Neural cell (in vitro differentiated cells): ENCODE measurements at regions not wholly inside any gene's neighbourhood (a gene's known extent, or its start where the extent isn't known, plus 50 kb on each side); places are given as distances from the start of the nearest gene placed in this dataset.

Source experiments
- H2AFZ ChIP-seq: fragments of 200-600, 300-800 bp; sonication (generic), shearing (Covaris generic); 2 replicates; pipeline ENCODE4 v1.6.0; 2014; ENCODE audit warnings: low read depth, mild to moderate bottlenecking, antibody characterized with exemption, low read length, moderate library complexity
- H3F3A ChIP-seq: fragments of 200-600 bp; shearing (Covaris generic); 2 replicates; pipeline ENCODE4 v1.6.1; 2016; ENCODE audit warnings: mild to moderate bottlenecking, moderate library complexity, mixed read lengths, antibody characterized with exemption, low read length; ENCODE audit not compliant: insufficient read depth, poor library complexity, severe bottlenecking
- H3K27ac ChIP-seq: fragments of 200-600, 300-800 bp; sonication (generic), shearing (Covaris generic); 2 replicates; pipeline ENCODE4 v1.5.1; 2014; ENCODE audit warnings: mild to moderate bottlenecking, low read length, moderate library complexity
- H3K27me3 ChIP-seq: fragments of 300-800, 200-600 bp; sonication (generic), shearing (Covaris generic); 2 replicates; pipeline ENCODE4 v1.6.0; 2014; ENCODE audit warnings: mild to moderate bottlenecking, low read depth, low read length, moderate library complexity; ENCODE audit not compliant: insufficient read depth
- H3K36me3 ChIP-seq: fragments of 300-800, 200-600 bp; sonication (generic), shearing (Covaris generic); 2 replicates; pipeline ENCODE4 v1.5.1; 2014; ENCODE audit warnings: mild to moderate bottlenecking, antibody characterized with exemption, low read length, moderate library complexity; ENCODE audit not compliant: insufficient read depth
- H3K4me2 ChIP-seq: fragments of 300-800, 200-600 bp; sonication (generic), shearing (Covaris generic); 2 replicates; pipeline ENCODE4 v1.6.0; 2014; ENCODE audit warnings: mild to moderate bottlenecking, low read length
- H3K4me3 ChIP-seq: fragments of 300-800, 200-600 bp; sonication (generic), shearing (Covaris generic); 2 replicates; pipeline ENCODE4 v1.5.1; 2014; ENCODE audit warnings: mild to moderate bottlenecking, low read length, moderate library complexity
- H3K79me2 ChIP-seq: fragments of 200-600 bp; shearing (Covaris generic); replicated peaks from 2 replicates; pipeline ENCODE4 v1.6.0; 2014; ENCODE audit warnings: mild to moderate bottlenecking, low read length, moderate library complexity; ENCODE audit not compliant: insufficient read depth
- H3K9ac ChIP-seq: fragments of 300-800, 200-600 bp; sonication (generic), shearing (Covaris generic); 2 replicates; pipeline ENCODE4 v1.6.1; 2016; ENCODE audit warnings: mild to moderate bottlenecking, low read length, mixed read lengths
- H3K9me2 ChIP-seq: fragments of 200-600 bp; shearing (Covaris generic); 2 replicates; pipeline ENCODE4 v1.6.1; 2016; ENCODE audit warnings: mild to moderate bottlenecking, low read length, mixed read lengths; ENCODE audit not compliant: insufficient read depth
- H3K9me3 ChIP-seq: fragments of 200-600, 300-800 bp; sonication (generic), shearing (Covaris generic); 2 replicates; pipeline ENCODE4 v1.6.1; 2016; ENCODE audit warnings: mild to moderate bottlenecking, mixed run types, low read length, moderate library complexity, mixed read lengths
- H4K20me1 ChIP-seq: fragments of 200-600 bp; shearing (Covaris generic); 2 replicates; pipeline ENCODE4 v1.6.1; 2016; ENCODE audit warnings: mild to moderate bottlenecking, mixed run types; ENCODE audit not compliant: insufficient read depth
- CTCF ChIP-seq: fragments of 450-650 bp; IDR thresholded peaks from 2 replicates; pipeline ENCODE4 v1.5.1; 2014; ENCODE audit warnings: antibody characterized with exemption, mild to moderate bottlenecking, moderate library complexity; ENCODE audit not compliant: poor library complexity, severe bottlenecking
- EP300 ChIP-seq: fragments of 450-650 bp; conservative IDR thresholded peaks from 2 replicates; pipeline ENCODE4 v1.6.1; 2014; ENCODE audit warnings: antibody characterized with exemption, mild to moderate bottlenecking, moderate library complexity; ENCODE audit not compliant: poor library complexity, severe bottlenecking
- EZH2 ChIP-seq: fragments of 200-600, 300-800 bp; shearing (Covaris generic), sonication (generic); IDR thresholded peaks from 2 replicates; pipeline ENCODE4 v1.6.1; 2014; ENCODE audit warnings: antibody characterized with exemption, low read length, borderline replicate concordance, mild to moderate bottlenecking; ENCODE audit not compliant: insufficient read depth, poor library complexity, severe bottlenecking
- MXI1 ChIP-seq: fragments of 450-650 bp; conservative IDR thresholded peaks from 2 replicates; pipeline ENCODE4 v1.6.1; 2014; ENCODE audit warnings: antibody characterized with exemption, mild to moderate bottlenecking; ENCODE audit not compliant: poor library complexity, severe bottlenecking
- POLR2AphosphoS5 ChIP-seq: IDR thresholded peaks from 2 replicates; pipeline ENCODE4 v1.6.1; 2012
- RAD21 ChIP-seq: fragments of 450-650 bp; conservative IDR thresholded peaks from 2 replicates; pipeline ENCODE4 v1.6.1; 2014; ENCODE audit warnings: antibody characterized with exemption, mild to moderate bottlenecking, moderate library complexity
- REST ChIP-seq: IDR thresholded peaks from 2 replicates; pipeline ENCODE4 v1.6.1; 2012; ENCODE audit warnings: borderline replicate concordance
- SMC3 ChIP-seq: fragments of 450-650 bp; conservative IDR thresholded peaks from 2 replicates; pipeline ENCODE4 v1.6.1; 2014; ENCODE audit warnings: antibody characterized with exemption, mild to moderate bottlenecking, moderate library complexity; ENCODE audit not compliant: poor library complexity
- TAF1 ChIP-seq: IDR thresholded peaks from 2 replicates; pipeline ENCODE4 v1.6.1; 2012; ENCODE audit warnings: low read depth

GRCh38 chr1:88150330-88150729 lies 533.7 kb upstream of the PKN2 start:
- Histone ChIP-seq H4K20me1 (no peaks in the 10 kb centered on the region), H3K27me3 (no peaks in the 10 kb centered on the region), H2AFZ (no peak overlapping the region), H3K36me3 (no peaks in the 10 kb centered on the region), H3K9me3 (no peaks in the 10 kb centered on the region), H3F3A (no peaks in the 10 kb centered on the region), H3K27ac (no peak overlapping the region), H3K4me3 (no peak overlapping the region), H3K9ac (no peak overlapping the region), H3K79me2 (no peaks in the 10 kb centered on the region), H3K9me2 (no peaks in the 10 kb centered on the region), H3K4me2 (no peak overlapping the region)
- TF ChIP-seq REST (no peak), RAD21 (no peak), EP300 (no peak), CTCF (no peak), TAF1 (no peak), SMC3 (no peak), EZH2 (no peak), POLR2AphosphoS5 (no peak), MXI1 (no peak)

- Histone ChIP-seq H4K20me1 (no peaks in the 10 kb centered on the region), H3F3A (no peaks in the 10 kb centered on the region)
Measured at GRCh38 chr1:88163187-88163586, 520.9 kb upstream of the PKN2 start.

More at GRCh38 chr1:88163187-88163586, 520.9 kb upstream of the PKN2 start:
- no peaks in the 10 kb centered on the region for H3K9me2 ChIP-seq
- H3K79me2 ChIP-seq: no peaks in the 10 kb centered on the region
- no peaks in the 10 kb centered on the region for H3K36me3 ChIP-seq
- no peaks in the 10 kb centered on the region for H3K9me3 ChIP-seq
- H3K27ac ChIP-seq: no peak overlapping the region
- H3K4me3 ChIP-seq: no peak overlapping the region
- H3K9ac ChIP-seq: no peak overlapping the region
- H3K27me3 ChIP-seq: no peaks in the 10 kb centered on the region
- H2AFZ ChIP-seq: no peak overlapping the region
- TF ChIP-seq EZH2 (no peak), MXI1 (no peak), EP300 (no peak), REST (no peak), RAD21 (no peak), TAF1 (no peak), SMC3 (no peak), CTCF (no peak), POLR2AphosphoS5 (no peak)
- no peak overlapping the region for H3K4me2 ChIP-seq
